Loucy (cell line): ENCODE measurements at regions not wholly inside any gene's neighbourhood (a gene's known extent, or its start where the extent isn't known, plus 50 kb on each side); places are given as distances from the start of the nearest gene placed in this dataset.

ENCODE experiments used
- EZH2phosphoT487 ChIP-seq: fragments of 200-600 bp; IDR thresholded peaks from 2 replicates; pipeline ENCODE4 v1.6.1; 2018; ENCODE audit warnings: antibody characterized with exemption, mild to moderate bottlenecking, moderate library complexity, borderline replicate concordance
- TF ChIP-seq, protein P1 (sequence below): fragments of 200-600 bp; sonication (generic); conservative IDR thresholded peaks from 2 replicates; pipeline ENCODE4 v1.5.1; 2014; ENCODE audit warnings: mild to moderate bottlenecking, antibody characterized with exemption, low read length

DNA sequence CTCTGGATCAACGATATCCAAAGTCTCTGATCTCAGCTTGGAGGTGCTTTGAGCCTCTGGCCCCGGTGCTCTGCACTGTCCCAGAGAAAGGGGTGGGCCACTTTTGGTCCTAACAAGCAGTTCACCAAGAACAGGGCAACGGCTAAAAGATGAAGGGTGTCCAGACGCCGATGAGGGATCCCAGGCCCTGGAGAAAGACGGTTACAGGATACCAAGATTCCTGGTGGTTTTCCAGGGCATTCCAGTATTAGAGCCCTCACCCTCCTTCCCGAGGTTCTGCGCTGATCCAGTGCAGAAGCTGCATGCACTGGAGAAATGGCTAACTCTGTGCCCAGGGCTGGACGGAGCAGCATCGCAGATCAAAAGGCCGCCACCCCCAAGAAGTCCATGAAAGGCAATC, 149.9 kb upstream of the IRF2BP2 start:
- TF ChIP-seq, protein P1, sequence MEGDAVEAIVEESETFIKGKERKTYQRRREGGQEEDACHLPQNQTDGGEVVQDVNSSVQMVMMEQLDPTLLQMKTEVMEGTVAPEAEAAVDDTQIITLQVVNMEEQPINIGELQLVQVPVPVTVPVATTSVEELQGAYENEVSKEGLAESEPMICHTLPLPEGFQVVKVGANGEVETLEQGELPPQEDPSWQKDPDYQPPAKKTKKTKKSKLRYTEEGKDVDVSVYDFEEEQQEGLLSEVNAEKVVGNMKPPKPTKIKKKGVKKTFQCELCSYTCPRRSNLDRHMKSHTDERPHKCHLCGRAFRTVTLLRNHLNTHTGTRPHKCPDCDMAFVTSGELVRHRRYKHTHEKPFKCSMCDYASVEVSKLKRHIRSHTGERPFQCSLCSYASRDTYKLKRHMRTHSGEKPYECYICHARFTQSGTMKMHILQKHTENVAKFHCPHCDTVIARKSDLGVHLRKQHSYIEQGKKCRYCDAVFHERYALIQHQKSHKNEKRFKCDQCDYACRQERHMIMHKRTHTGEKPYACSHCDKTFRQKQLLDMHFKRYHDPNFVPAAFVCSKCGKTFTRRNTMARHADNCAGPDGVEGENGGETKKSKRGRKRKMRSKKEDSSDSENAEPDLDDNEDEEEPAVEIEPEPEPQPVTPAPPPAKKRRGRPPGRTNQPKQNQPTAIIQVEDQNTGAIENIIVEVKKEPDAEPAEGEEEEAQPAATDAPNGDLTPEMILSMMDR = no peak
- no peak for TF ChIP-seq EZH2phosphoT487
